Mucosa of descending colon (tissue), 3 donors: ENCODE measurements at regions not wholly inside any gene's neighbourhood (a gene's known extent, or its start where the extent isn't known, plus 50 kb on each side); places are given as distances from the start of the nearest gene placed in this dataset.
"Not testable (repeated sequence)": the region's sequence is repeated elsewhere in the genome, so short reads cannot be mapped to it uniquely, and the experiment has no call there.

Source experiments
- ATAC-seq: fragments of 200-7000 bp; cut with Tn5 transposase; one replicate; pipeline ENCODE4 v1.9.1; 2020; ENCODE audit warnings: mild to moderate bottlenecking, moderate library complexity
- DNase-seq, 3 donors: peaks; one replicate each; pipeline ENCODE4 v3.0.0-alpha.2; 2020
- H3K36me3 ChIP-seq: fragments of 200-600 bp; one replicate; pipeline ENCODE4 v1.8.0; 2021; ENCODE audit warnings: low read depth, mild to moderate bottlenecking
- H3K4me1 ChIP-seq: fragments of 200-600 bp; one replicate; pipeline ENCODE4 v1.8.0; 2021; ENCODE audit warnings: low read depth, mild to moderate bottlenecking
- H3K4me3 ChIP-seq: fragments of 200-600 bp; one replicate; pipeline ENCODE4 v1.8.0; 2021; ENCODE audit warnings: mild to moderate bottlenecking
- H3K9me3 ChIP-seq: fragments of 200-600 bp; one replicate; pipeline ENCODE4 v1.8.0; 2021; ENCODE audit warnings: mild to moderate bottlenecking
- intact Hi-C, 2 donors: fragments of 100-400 bp; cut with DNase I in 1 of 2; cut with micrococcal nuclease in 1 of 2; formaldehyde crosslinking; loops; one replicate each; pipeline versions ENCODE4 v1.11.0 to v1.11.1; 2022; cut with DNase I, micrococcal nuclease
- TF ChIP-seq, protein P1 (sequence below): fragments of 200-600 bp; IDR thresholded peaks from one replicate; pipeline ENCODE4 v1.8.0; 2022; ENCODE audit warnings: antibody characterized with exemption, mild to moderate bottlenecking
- donor health status: DM: no; HTN: no; CAD: no; lungs with moderate emphysema.
- donor health status: DM: no; HTN: no; CAD: no.
- donor health status: DM: no; HTN: yes; CAD: no.

DNA sequence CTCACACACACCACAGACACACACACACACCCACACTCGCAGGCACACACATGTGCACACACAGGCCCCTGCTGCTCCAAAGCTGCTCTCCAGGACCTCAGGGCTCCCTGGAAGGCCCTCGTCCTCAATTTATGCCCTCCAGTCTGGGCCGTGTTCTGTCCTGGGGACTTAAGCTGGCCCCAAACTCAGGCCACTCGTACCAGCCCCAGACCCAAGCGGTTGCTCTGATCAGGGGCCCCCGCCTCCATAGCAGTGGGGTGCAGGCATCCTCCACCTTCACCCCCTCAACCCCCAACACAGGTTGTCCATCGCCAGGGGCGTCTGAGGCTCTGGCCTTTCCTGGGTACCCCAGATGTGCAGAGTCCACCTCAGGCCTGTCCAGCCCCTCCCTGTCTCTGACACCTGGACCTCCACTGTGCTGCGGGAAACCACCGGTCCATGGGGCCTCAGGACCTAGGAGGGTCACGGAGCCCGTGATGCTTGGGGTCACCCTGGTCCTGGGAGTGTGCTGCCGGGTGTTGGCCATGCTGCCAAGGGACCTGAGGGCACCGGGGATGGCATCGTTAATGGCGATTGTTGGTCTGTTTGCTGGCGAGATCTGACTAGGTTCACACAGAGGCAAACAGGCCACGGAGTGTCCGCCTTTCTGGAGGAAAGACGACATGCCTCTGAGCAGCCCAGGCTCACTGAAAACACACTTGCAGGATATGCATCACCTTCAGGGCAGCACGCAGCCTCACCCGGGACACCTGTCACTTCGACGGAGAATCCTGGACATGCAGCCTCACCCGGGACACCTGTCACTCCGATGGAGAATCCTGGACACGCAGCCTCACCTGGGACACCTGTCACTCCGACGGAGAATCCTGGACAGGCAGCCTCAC is 155.6 kb downstream of the NDUFA10 start:
- Histone ChIP-seq H3K36me3 (no peaks in the 10 kb centered on the region), H3K4me3 (no peak overlapping the region), H3K9me3 (no peaks in the 10 kb centered on the region), H3K4me1 (no peaks in the 10 kb centered on the region)
- intact Hi-C loops = no loop called here
- DNase-seq (no peak), ATAC-seq (no peak)
- TF ChIP-seq, protein P1, sequence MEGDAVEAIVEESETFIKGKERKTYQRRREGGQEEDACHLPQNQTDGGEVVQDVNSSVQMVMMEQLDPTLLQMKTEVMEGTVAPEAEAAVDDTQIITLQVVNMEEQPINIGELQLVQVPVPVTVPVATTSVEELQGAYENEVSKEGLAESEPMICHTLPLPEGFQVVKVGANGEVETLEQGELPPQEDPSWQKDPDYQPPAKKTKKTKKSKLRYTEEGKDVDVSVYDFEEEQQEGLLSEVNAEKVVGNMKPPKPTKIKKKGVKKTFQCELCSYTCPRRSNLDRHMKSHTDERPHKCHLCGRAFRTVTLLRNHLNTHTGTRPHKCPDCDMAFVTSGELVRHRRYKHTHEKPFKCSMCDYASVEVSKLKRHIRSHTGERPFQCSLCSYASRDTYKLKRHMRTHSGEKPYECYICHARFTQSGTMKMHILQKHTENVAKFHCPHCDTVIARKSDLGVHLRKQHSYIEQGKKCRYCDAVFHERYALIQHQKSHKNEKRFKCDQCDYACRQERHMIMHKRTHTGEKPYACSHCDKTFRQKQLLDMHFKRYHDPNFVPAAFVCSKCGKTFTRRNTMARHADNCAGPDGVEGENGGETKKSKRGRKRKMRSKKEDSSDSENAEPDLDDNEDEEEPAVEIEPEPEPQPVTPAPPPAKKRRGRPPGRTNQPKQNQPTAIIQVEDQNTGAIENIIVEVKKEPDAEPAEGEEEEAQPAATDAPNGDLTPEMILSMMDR = no peak

DNA sequence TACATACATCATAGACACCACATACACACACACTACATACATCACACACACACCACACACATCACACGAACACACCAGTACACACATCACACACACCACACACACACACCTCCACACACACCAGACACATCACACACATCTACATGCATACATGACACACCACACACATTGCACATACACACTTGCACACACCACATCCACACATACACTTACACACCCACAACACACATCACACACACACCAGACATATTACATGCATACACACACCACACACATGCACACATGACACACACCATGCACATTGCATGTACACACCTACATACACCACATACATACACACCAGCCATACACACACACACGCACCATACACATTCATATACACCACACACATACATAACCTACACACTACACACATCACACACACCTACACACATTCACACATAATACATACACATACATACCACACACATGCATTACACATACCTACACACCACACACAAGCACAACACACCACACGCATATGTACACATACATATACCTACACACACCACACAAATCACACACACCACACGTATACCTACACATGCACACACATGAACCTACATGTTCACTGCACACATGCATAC is 156.5 kb downstream of the NDUFA10 start:
- TF ChIP-seq, protein P1 = no peak
- no peaks in the 10 kb centered on the region for H3K36me3 ChIP-seq
- no peaks in the 10 kb centered on the region for H3K4me1 ChIP-seq
- DNase-seq = no peak
- H3K9me3 ChIP-seq = no peaks in the 10 kb centered on the region
- intact Hi-C loops = no loop called here
- ATAC-seq = no peak
- no peak overlapping the region for H3K4me3 ChIP-seq

DNA sequence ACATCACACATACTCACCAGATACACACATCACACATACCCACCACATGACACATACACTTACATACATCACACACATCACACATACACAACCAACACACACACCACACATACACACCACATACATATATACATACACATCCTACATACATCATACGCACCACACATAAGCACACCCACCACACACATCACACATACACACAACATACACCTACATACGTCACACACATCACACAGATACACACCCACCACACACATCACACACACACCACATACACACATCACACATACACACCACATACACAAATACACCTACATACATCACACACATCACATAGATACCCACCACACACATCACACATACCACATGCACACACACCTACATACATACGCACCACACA is 158.4 kb downstream of the NDUFA10 start:
- Histone ChIP-seq H3K4me1 (no peaks in the 10 kb centered on the region), H3K36me3 (no peaks in the 10 kb centered on the region), H3K9me3 (no peaks in the 10 kb centered on the region), H3K4me3 (no peak overlapping the region)
- ATAC-seq (no peak), DNase-seq (no peak)
- TF ChIP-seq, protein P1 = no peak
- intact Hi-C loops = no loop called here

DNA sequence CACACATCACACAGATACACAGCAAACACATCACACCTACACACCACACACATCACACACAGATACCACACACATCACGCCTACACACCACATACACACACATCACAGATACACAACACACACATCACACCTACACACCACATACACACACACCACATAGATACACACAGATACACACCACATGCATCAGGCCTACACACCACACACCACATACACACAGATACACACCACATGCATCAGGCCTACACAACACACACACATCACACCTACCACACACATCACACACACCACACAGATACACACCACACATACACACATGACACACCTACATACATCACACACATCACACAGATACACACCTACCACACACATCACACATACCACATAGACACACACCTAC is 158.8 kb downstream of the NDUFA10 start:
- ATAC-seq (no peak), DNase-seq (no peak)
- TF ChIP-seq, protein P1 = no peak
- Histone ChIP-seq H3K4me1 (no peaks in the 10 kb centered on the region), H3K4me3 (no peak overlapping the region), H3K9me3 (no peaks in the 10 kb centered on the region), H3K36me3 (no peaks in the 10 kb centered on the region)
- intact Hi-C loops = no loop called here

DNA sequence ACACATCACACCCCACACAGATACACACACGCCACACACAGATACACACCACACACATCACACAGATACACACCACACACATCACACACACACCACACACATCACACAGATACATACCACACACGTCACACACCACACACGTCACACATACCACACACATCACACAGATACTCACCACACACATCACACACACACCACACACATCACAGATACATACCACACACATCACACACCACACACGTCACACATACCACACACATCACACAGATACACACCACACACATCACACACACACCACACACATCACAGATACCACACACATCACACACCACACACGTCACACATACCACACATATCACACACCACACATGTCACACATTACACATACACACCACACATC is 159.3 kb downstream of the NDUFA10 start:
- intact Hi-C loops, H3K36me3 ChIP-seq, H3K9me3 ChIP-seq, DNase-seq, H3K4me1 ChIP-seq, H3K4me3 ChIP-seq, ATAC-seq: not testable (repeated sequence)

DNA sequence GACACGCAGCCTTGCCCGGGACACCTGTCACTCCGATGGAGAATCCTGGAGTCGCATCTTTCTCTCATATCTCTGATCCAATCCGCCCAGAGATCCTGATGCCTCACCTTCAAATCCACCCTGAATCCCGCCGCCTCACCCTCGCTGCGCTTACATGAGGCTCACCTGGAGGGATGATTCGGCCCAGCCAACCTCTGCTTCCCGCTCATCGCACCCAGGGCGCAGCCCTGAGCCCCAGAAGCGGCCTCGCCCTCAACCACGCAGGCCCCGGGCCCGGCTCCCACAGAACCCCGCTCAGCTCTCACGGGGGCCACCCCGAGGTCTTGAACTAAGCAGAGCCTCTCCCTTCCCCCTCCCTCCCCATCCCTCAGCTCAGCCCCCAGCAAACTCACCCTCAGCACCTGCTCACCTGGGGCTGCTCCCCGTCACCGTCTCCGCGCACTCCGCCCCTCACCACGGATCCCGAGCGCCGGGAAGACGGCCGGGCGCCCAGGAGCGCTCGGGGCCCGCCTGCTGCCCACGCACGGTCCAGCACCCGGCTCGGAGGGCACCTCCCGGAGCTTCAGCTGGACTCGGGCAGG is 160.0 kb downstream of the NDUFA10 start:
- intact Hi-C loops = no loop called here
- TF ChIP-seq, protein P1 = no peak
- Histone ChIP-seq H3K4me1 (no peaks in the 10 kb centered on the region), H3K36me3 (no peaks in the 10 kb centered on the region), H3K9me3 (no peaks in the 10 kb centered on the region), H3K4me3 (no peak overlapping the region)
- no peak for ATAC-seq
- DNase-seq = no peak
